22Rv1 (cell line): ENCODE measurements at regions not wholly inside any gene's neighbourhood (a gene's known extent, or its start where the extent isn't known, plus 50 kb on each side); places are given as distances from the start of the nearest gene placed in this dataset.

Experiments used
- CTCF ChIP-seq: fragments of 450-650 bp; IDR thresholded peaks from 2 replicates; pipeline ENCODE4 v1.5.1; 2017; ENCODE audit warnings: mild to moderate bottlenecking
- ZFX ChIP-seq: fragments of 450-650 bp; IDR thresholded peaks from 2 replicates; pipeline ENCODE4 v1.6.1; 2017; ENCODE audit warnings: antibody characterized with exemption, borderline replicate concordance

- TF ChIP-seq CTCF (no peak), ZFX (no peak)
Observed at GRCh38 chr2:234847639-234848038, 104.2 kb upstream of the SH3BP4 start.
